ENCODE measurements at regions not wholly inside any gene's neighbourhood (a gene's known extent, or its start where the extent isn't known, plus 50 kb on each side); places are given as distances from the start of the nearest gene placed in this dataset.
A peak's percentile ranks its signal among the peaks of the same experiment; 100 is the strongest.
"Not testable (repeated sequence)": the region's sequence is repeated elsewhere in the genome, so short reads cannot be mapped to it uniquely, and the experiment has no call there.

DNA sequence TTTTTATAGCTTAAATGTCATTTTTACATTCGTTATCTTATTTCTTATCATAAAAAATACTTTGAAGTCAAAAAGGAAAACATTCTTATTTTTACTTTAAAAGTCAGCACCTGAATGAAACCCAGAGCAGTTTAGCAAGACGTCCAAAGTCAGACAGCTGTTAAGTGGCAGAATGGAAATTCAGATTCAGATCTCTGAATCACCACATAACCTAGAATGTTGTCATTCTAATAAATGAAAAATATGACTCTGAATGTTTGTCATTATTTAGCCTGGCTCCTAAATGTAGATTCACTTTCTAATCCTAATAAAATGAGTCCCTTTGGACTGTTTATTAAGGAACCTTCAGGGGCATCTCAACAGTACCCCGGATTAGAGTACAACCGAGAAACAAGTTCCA lies 75.2 kb upstream of the RGS7 start:
- TF ChIP-seq, protein P1, sequence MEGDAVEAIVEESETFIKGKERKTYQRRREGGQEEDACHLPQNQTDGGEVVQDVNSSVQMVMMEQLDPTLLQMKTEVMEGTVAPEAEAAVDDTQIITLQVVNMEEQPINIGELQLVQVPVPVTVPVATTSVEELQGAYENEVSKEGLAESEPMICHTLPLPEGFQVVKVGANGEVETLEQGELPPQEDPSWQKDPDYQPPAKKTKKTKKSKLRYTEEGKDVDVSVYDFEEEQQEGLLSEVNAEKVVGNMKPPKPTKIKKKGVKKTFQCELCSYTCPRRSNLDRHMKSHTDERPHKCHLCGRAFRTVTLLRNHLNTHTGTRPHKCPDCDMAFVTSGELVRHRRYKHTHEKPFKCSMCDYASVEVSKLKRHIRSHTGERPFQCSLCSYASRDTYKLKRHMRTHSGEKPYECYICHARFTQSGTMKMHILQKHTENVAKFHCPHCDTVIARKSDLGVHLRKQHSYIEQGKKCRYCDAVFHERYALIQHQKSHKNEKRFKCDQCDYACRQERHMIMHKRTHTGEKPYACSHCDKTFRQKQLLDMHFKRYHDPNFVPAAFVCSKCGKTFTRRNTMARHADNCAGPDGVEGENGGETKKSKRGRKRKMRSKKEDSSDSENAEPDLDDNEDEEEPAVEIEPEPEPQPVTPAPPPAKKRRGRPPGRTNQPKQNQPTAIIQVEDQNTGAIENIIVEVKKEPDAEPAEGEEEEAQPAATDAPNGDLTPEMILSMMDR (IDR thresholded peaks at IDR 0.05): no peak
- DNase-seq: no peak
- 77 to 82% methylated on average over 4 of the region's 4 CpGs for WGBS, 2 donors
- H3K27me3 ChIP-seq: no peaks in the 10 kb centered on the region
- no peak overlapping the region for H3K4me3 ChIP-seq
- H3K36me3 ChIP-seq: no peaks in the 10 kb centered on the region
- H3K4me1 ChIP-seq: no peaks in the 10 kb centered on the region
- no peak overlapping the region for H3K27ac ChIP-seq
- no peaks in the 10 kb centered on the region for H3K9me3 ChIP-seq
- no peak for ATAC-seq (ENCODE audit: low FRiP score in 2 of 2)

GRCh38 chr1:241425091-241425490 lies 68.1 kb upstream of the RGS7 start:
- WGBS, 2 donors: 78 to 81% methylated on average over 4 of the region's 4 CpGs
- ATAC-seq (ENCODE audit: low FRiP score in 2 of 2); H3K27ac ChIP-seq; H3K4me3 ChIP-seq; H3K36me3 ChIP-seq; H3K9me3 ChIP-seq; DNase-seq: not testable (repeated sequence)
- Histone ChIP-seq H3K27me3 (peaks cover 0 to 14% (median 8%) of the 10 kb centered on the region in 4 donors), H3K4me1 (peaks cover 6 to 11% (median 9%) of the 10 kb centered on the region in 4 donors)

- Histone ChIP-seq H3K9me3 (no peaks in the 10 kb centered on the region), H3K27ac (no peak overlapping the region), H3K4me1 (peaks cover 6 to 11% (median 9%) of the 10 kb centered on the region in 4 donors), H3K27me3 (peaks cover 0 to 14% (median 8%) of the 10 kb centered on the region in 4 donors), H3K4me3 (peak overlapping the region in 3 of 4 donors; percentile 30 to 52 (median 44)), H3K36me3 (no peaks in the 10 kb centered on the region)
- 50 to 85% methylated on average over 4 to 21 of the region's 21 CpGs for WGBS, 2 donors
- DNase-seq (peak in 1 of 2 donors; percentile 63), ATAC-seq (ENCODE audit: low FRiP score in 2 of 2) (peak; percentile 52 to 77)
- no peak for TF ChIP-seq POLR2A (IDR thresholded peaks at IDR 0.05)
- TF ChIP-seq POLR2AphosphoS5 (IDR thresholded peaks at IDR 0.05): no peak
- TF ChIP-seq, protein P1 (IDR thresholded peaks at IDR 0.05): no peak
- TF ChIP-seq EP300 (IDR thresholded peaks at IDR 0.05): no peak
These were observed 67.5 kb upstream of the RGS7 start for GRCh38 chr1:241424480-241424971.

DNA sequence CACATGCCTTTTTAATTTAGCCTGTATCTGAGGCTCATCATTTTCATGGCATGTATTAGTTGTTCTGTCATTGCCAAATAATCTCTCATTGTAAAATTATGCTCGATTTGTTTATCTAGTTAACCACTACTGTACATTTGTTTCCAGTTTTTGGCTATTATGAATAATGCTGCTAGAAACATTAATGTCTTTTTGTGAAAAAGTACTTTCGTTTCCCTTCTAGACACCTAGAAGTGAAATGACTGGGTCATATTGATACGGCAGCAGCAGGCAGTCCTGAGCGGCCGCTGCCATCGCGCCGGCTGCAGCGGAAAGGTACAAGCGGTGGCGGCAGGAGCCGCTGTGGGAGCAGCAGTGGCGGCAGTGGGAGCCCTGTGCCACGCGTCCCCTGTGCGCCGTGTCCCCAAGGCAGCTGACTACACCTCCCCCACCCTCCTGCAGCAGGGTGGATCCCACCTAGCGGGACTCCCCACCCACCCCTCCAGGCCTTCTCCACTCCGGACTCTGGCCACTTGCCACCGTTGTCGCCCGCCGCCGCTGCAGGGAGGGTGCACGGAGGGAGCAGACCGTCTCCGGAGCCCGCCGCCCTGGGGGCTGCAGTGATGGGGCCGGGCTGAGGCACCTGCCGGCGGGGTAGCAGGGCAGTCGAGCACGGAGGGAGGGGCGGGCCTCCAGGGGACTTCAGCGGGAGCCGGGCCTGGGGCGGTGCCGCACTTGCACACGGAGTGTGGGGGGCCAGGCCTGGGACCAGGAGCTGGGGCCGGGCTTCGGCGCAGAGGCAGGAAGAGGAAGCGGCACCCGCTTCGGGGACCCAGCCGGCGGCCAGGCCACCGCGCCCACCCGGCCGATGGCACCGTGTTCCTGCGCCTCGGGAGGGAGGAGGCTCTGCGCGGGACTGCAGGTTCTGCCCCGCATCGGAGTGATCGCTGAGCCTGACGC lies 66.8 kb upstream of the RGS7 start:
- H3K27me3 ChIP-seq: peaks cover 0 to 14% (median 8%) of the 10 kb centered on the region in 4 donors
- 3 to 4% methylated on average over 30 to 51 of the region's 61 CpGs for WGBS, 2 donors
- H3K27ac ChIP-seq: no peak overlapping the region
- ATAC-seq (ENCODE audit: low FRiP score in 2 of 2) (peak; percentile 40 to 68), DNase-seq (peak in 1 of 2 donors; percentile 85)
- peak overlapping the region in 3 of 4 donors; percentile 30 to 52 (median 44) for H3K4me3 ChIP-seq
- H3K36me3 ChIP-seq: no peaks in the 10 kb centered on the region
- no peaks in the 10 kb centered on the region for H3K9me3 ChIP-seq
- TF ChIP-seq EP300 (IDR thresholded peaks at IDR 0.05): no peak
- TF ChIP-seq, protein P1 (IDR thresholded peaks at IDR 0.05): no peak
- no peak for TF ChIP-seq POLR2AphosphoS5 (IDR thresholded peaks at IDR 0.05)
- TF ChIP-seq POLR2A (IDR thresholded peaks at IDR 0.05): no peak
- H3K4me1 ChIP-seq: peaks cover 6 to 11% (median 9%) of the 10 kb centered on the region in 4 donors

- Histone ChIP-seq H3K27me3 (peaks cover 0 to 14% (median 8%) of the 10 kb centered on the region in 4 donors), H3K4me3 (no peak overlapping the region), H3K27ac (no peak overlapping the region), H3K9me3 (no peaks in the 10 kb centered on the region), H3K4me1 (peaks cover 6 to 11% (median 9%) of the 10 kb centered on the region in 4 donors), H3K36me3 (no peaks in the 10 kb centered on the region)
- 86 to 92% methylated on average over 6 of the region's 6 CpGs for WGBS, 2 donors
- DNase-seq (no peak), ATAC-seq (ENCODE audit: low FRiP score in 2 of 2) (no peak)
- TF ChIP-seq, protein P1 (IDR thresholded peaks at IDR 0.05): no peak
- TF ChIP-seq EP300 (IDR thresholded peaks at IDR 0.05) (no peak), POLR2AphosphoS5 (IDR thresholded peaks at IDR 0.05) (no peak), POLR2A (IDR thresholded peaks at IDR 0.05) (no peak)
These were observed 65.5 kb upstream of the RGS7 start for GRCh38 chr1:241422470-241422869.

Measured in upper lobe of left lung (tissue), 6 donors.